Pancreas (tissue), 10 donors: ENCODE measurements at regions not wholly inside any gene's neighbourhood (a gene's known extent, or its start where the extent isn't known, plus 50 kb on each side); places are given as distances from the start of the nearest gene placed in this dataset.
A peak's percentile ranks its signal among the peaks of the same experiment; 100 is the strongest.

ENCODE experiments used
- ATAC-seq, 4 donors: fragments of 200-7000 bp; cut with Tn5 transposase; one replicate each; pipeline versions ENCODE4 v1.8.0 to v1.9.1; 2020; ENCODE audit warnings: mild to moderate bottlenecking in 4 of 4, moderate library complexity in 4 of 4
- DNase-seq, 6 donors: peaks; one replicate each; pipeline ENCODE4 v3.0.0-alpha.2; 2020
- FAIRE-seq: peaks from 2 replicates; lab custom pipeline; 2012; peaks lifted over from hg19 to GRCh38; lab: Jason Lieb, UNC
- H3K27ac ChIP-seq, 4 donors: fragments of 200-600 bp; sonication (generic); 1 replicate in 3 of 4; 2 replicates in 1 of 4; pipeline versions ENCODE4 v1.5.0 to v1.8.0; 2020
- H3K27me3 ChIP-seq, 4 donors: fragments of 200-600 bp; one replicate each; pipeline ENCODE4 v1.8.0; 2021
- H3K36me3 ChIP-seq, 3 donors: fragments of 200-600 bp; sonication (generic) in 1 of 3; one replicate each; pipeline versions ENCODE4 v1.5.0 to v1.8.0; 2020 to 2021
- H3K4me1 ChIP-seq, 3 donors: fragments of 200-600 bp; one replicate each; pipeline ENCODE4 v1.8.0; 2021
- H3K4me3 ChIP-seq, 4 donors: fragments of 200-600 bp; sonication (generic) in 2 of 4; one replicate each; pipeline versions ENCODE4 v1.5.0 to v1.8.0; 2020 to 2021
- H3K9me3 ChIP-seq, 4 donors: fragments of 200-600 bp; one replicate each; pipeline ENCODE4 v1.8.0; 2021
- CTCF ChIP-seq, 4 donors: fragments of 200-600 bp; sonication (generic) in 3 of 4; IDR thresholded peaks; one replicate each; pipeline versions ENCODE4 v1.5.0 to v1.8.0; 2021; ENCODE audit warnings: antibody characterized with exemption in 4 of 4
- WGBS, 2 donors: extraction: QIAGEN DNeasy Blood & Tissue Kit; methylation state at CpG; one replicate each; pipeline ENCODE4 v1.1.7; 2013; 5-methylcytosine and 5-hydroxymethylcytosine counted together
- intact Hi-C, 3 donors: fragments of 100-400 bp; cut with DNase I; formaldehyde crosslinking; loops; one replicate each; pipeline versions ENCODE4 v1.11.1 to v1.14.2; 2022
- donor health status: healthy with polysubstance abuse.
- donor health status: DM: no; HTN: no; CAD: no; lungs with moderate emphysema.
- donor health status: DM: no; HTN: no; CAD: no.
- donor health status: control.
- donor health status: control.
- donor health status: Bipolar disorder and iron deficiency.
- donor health status: DM: yes; HTN: yes; CAD: no.
- donor health status: DM: no; HTN: no; CAD: no.
- donor health status: DM: no; HTN: no; CAD: no.
- donor health status: DM: yes; HTN: yes; CAD: no.

- no peak for FAIRE-seq
Measured at GRCh38 chr22:48553119-48553518, 1274.6 kb downstream of the BRD1 start.

GRCh38 chr22:48551716-48552268 lies 1275.9 kb downstream of the BRD1 start:
- intact Hi-C loops, result no loop called here
- ATAC-seq (no peak), FAIRE-seq (no peak), DNase-seq (peak in 2 of 6 donors; percentile 13 to 43)
- Histone ChIP-seq H3K4me1 (no peaks in the 10 kb centered on the region), H3K9me3 (no peaks in the 10 kb centered on the region), H3K27me3 (no peaks in the 10 kb centered on the region), H3K27ac (no peak overlapping the region), H3K4me3 (no peak overlapping the region), H3K36me3 (no peaks in the 10 kb centered on the region)
- 44 to 58% methylated on average over 17 of the region's 17 CpGs for WGBS, 2 donors
- no peak for TF ChIP-seq CTCF (IDR thresholded peaks at IDR 0.05)

More at GRCh38 chr22:48553119-48553518, 1274.6 kb downstream of the BRD1 start:
- no peak overlapping the region for H3K4me3 ChIP-seq
- ATAC-seq (no peak), DNase-seq (peak in 2 of 6 donors; percentile 27 to 63)
- no peaks in the 10 kb centered on the region for H3K9me3 ChIP-seq
- H3K27me3 ChIP-seq, result no peaks in the 10 kb centered on the region
- TF ChIP-seq CTCF (IDR thresholded peaks at IDR 0.05), result no peak
- intact Hi-C loops, result no loop called here
- 24 to 37% methylated on average over 11 of the region's 11 CpGs for WGBS, 2 donors
- H3K27ac ChIP-seq, result no peak overlapping the region
- no peaks in the 10 kb centered on the region for H3K4me1 ChIP-seq
- no peaks in the 10 kb centered on the region for H3K36me3 ChIP-seq

- intact Hi-C loops, result no loop called here
- no peaks in the 10 kb centered on the region for H3K9me3 ChIP-seq
- no peaks in the 10 kb centered on the region for H3K36me3 ChIP-seq
- FAIRE-seq, result no peak
- no peak overlapping the region for H3K4me3 ChIP-seq
- H3K27me3 ChIP-seq, result no peaks in the 10 kb centered on the region
- WGBS, 2 donors, result 52 to 74% methylated on average over 10 of the region's 10 CpGs
- H3K4me1 ChIP-seq, result no peaks in the 10 kb centered on the region
- peak in 2 of 6 donors; percentile 4 to 49 for DNase-seq
- ATAC-seq, result no peak
- no peak overlapping the region for H3K27ac ChIP-seq
- TF ChIP-seq CTCF (IDR thresholded peaks at IDR 0.05), result no peak
Measured at GRCh38 chr22:48551061-48551460, 1276.6 kb downstream of the BRD1 start.

GRCh38 chr22:48548391-48548790 lies 1279.3 kb downstream of the BRD1 start:
- intact Hi-C loops, result no loop called here
- no peaks in the 10 kb centered on the region for H3K9me3 ChIP-seq
- DNase-seq (peak in 2 of 6 donors; percentile 6 to 39), FAIRE-seq (no peak), ATAC-seq (no peak)
- H3K27me3 ChIP-seq, result no peaks in the 10 kb centered on the region
- 60 to 72% methylated on average over 8 of the region's 8 CpGs for WGBS, 2 donors
- no peak for TF ChIP-seq CTCF (IDR thresholded peaks at IDR 0.05)
- no peaks in the 10 kb centered on the region for H3K36me3 ChIP-seq
- H3K27ac ChIP-seq, result no peak overlapping the region
- no peaks in the 10 kb centered on the region for H3K4me1 ChIP-seq
- no peak overlapping the region for H3K4me3 ChIP-seq

GRCh38 chr22:48547971-48548370 lies 1279.7 kb downstream of the BRD1 start:
- Histone ChIP-seq H3K27me3 (no peaks in the 10 kb centered on the region), H3K4me3 (no peak overlapping the region), H3K36me3 (no peaks in the 10 kb centered on the region), H3K4me1 (no peaks in the 10 kb centered on the region), H3K27ac (no peak overlapping the region), H3K9me3 (no peaks in the 10 kb centered on the region)
- WGBS, 2 donors, result 47 to 69% methylated on average over 13 of the region's 13 CpGs
- intact Hi-C loops, result no loop called here
- DNase-seq (peak in 1 of 6 donors; percentile 40), ATAC-seq (no peak), FAIRE-seq (no peak)
- no peak for TF ChIP-seq CTCF (IDR thresholded peaks at IDR 0.05)
